ENCODE measurements at regions not wholly inside any gene's neighbourhood (a gene's known extent, or its start where the extent isn't known, plus 50 kb on each side); places are given as distances from the start of the nearest gene placed in this dataset.

- TF ChIP-seq, protein P1, sequence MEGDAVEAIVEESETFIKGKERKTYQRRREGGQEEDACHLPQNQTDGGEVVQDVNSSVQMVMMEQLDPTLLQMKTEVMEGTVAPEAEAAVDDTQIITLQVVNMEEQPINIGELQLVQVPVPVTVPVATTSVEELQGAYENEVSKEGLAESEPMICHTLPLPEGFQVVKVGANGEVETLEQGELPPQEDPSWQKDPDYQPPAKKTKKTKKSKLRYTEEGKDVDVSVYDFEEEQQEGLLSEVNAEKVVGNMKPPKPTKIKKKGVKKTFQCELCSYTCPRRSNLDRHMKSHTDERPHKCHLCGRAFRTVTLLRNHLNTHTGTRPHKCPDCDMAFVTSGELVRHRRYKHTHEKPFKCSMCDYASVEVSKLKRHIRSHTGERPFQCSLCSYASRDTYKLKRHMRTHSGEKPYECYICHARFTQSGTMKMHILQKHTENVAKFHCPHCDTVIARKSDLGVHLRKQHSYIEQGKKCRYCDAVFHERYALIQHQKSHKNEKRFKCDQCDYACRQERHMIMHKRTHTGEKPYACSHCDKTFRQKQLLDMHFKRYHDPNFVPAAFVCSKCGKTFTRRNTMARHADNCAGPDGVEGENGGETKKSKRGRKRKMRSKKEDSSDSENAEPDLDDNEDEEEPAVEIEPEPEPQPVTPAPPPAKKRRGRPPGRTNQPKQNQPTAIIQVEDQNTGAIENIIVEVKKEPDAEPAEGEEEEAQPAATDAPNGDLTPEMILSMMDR (IDR thresholded peaks at IDR 0.05; ENCODE audit: low read depth, low read length, missing input control): no peak
- TF ChIP-seq, protein P2, sequence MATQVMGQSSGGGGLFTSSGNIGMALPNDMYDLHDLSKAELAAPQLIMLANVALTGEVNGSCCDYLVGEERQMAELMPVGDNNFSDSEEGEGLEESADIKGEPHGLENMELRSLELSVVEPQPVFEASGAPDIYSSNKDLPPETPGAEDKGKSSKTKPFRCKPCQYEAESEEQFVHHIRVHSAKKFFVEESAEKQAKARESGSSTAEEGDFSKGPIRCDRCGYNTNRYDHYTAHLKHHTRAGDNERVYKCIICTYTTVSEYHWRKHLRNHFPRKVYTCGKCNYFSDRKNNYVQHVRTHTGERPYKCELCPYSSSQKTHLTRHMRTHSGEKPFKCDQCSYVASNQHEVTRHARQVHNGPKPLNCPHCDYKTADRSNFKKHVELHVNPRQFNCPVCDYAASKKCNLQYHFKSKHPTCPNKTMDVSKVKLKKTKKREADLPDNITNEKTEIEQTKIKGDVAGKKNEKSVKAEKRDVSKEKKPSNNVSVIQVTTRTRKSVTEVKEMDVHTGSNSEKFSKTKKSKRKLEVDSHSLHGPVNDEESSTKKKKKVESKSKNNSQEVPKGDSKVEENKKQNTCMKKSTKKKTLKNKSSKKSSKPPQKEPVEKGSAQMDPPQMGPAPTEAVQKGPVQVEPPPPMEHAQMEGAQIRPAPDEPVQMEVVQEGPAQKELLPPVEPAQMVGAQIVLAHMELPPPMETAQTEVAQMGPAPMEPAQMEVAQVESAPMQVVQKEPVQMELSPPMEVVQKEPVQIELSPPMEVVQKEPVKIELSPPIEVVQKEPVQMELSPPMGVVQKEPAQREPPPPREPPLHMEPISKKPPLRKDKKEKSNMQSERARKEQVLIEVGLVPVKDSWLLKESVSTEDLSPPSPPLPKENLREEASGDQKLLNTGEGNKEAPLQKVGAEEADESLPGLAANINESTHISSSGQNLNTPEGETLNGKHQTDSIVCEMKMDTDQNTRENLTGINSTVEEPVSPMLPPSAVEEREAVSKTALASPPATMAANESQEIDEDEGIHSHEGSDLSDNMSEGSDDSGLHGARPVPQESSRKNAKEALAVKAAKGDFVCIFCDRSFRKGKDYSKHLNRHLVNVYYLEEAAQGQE (IDR thresholded peaks at IDR 0.05): no peak
- TF ChIP-seq YY1 (IDR thresholded peaks at IDR 0.05): no peak
- TF ChIP-seq, protein P3, sequence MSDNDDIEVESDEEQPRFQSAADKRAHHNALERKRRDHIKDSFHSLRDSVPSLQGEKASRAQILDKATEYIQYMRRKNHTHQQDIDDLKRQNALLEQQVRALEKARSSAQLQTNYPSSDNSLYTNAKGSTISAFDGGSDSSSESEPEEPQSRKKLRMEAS (IDR thresholded peaks at IDR 0.05): no peak
- TF ChIP-seq FOXA1 (IDR thresholded peaks at IDR 0.05): no peak
- no peak for TF ChIP-seq SP1 (IDR thresholded peaks at IDR 0.05)
- no peak for TF ChIP-seq EGR1 (IDR thresholded peaks at IDR 0.05; ENCODE audit: low read depth in 2 of 2)
Measured at GRCh38 chr7:82624337-82624736, 180.8 kb upstream of the CACNA2D1 start.
